OCI-LY1 (cell line): ENCODE measurements at regions not wholly inside any gene's neighbourhood (a gene's known extent, or its start where the extent isn't known, plus 50 kb on each side); places are given as distances from the start of the nearest gene placed in this dataset.

ENCODE experiments used
- CTCF ChIP-seq: fragments of 200-600 bp; sonication (generic), shearing (Covaris generic); IDR thresholded peaks from 2 replicates; pipeline ENCODE4 v1.5.1; 2017; ENCODE audit warnings: mild to moderate bottlenecking, antibody characterized with exemption, low read length, moderate library complexity, mixed read lengths
- EZH2 ChIP-seq: fragments of 200-600 bp; sonication (generic), shearing (Covaris generic); IDR thresholded peaks from 2 replicates; pipeline ENCODE4 v1.8.0; 2017; ENCODE audit warnings: borderline replicate concordance, mixed run types, mild to moderate bottlenecking, antibody characterized with exemption, low read length, moderate library complexity, mixed read lengths

- TF ChIP-seq EZH2 (no peak), CTCF (no peak)
Measured at GRCh38 chr6:163761481-163761880, 347.0 kb downstream of the QKI start.
